HG02642 (cell line): ENCODE measurements at regions not wholly inside any gene's neighbourhood (a gene's known extent, or its start where the extent isn't known, plus 50 kb on each side); places are given as distances from the start of the nearest gene placed in this dataset.
"Not testable (repeated sequence)": the region's sequence is repeated elsewhere in the genome, so short reads cannot be mapped to it uniquely, and the experiment has no call there.

Experiments
- ATAC-seq: cut with Tn5 transposase; IDR thresholded peaks from one replicate; pipeline ENCODE4 v1.9.1; 2021; ENCODE audit warnings: mild to moderate bottlenecking; ENCODE audit not compliant: unreplicated experiment, poor library complexity

- not testable (repeated sequence) for ATAC-seq
These were observed 385.1 kb downstream of the SPATA31A6 start for GRCh38 chr9:42568530-42568929.

DNA sequence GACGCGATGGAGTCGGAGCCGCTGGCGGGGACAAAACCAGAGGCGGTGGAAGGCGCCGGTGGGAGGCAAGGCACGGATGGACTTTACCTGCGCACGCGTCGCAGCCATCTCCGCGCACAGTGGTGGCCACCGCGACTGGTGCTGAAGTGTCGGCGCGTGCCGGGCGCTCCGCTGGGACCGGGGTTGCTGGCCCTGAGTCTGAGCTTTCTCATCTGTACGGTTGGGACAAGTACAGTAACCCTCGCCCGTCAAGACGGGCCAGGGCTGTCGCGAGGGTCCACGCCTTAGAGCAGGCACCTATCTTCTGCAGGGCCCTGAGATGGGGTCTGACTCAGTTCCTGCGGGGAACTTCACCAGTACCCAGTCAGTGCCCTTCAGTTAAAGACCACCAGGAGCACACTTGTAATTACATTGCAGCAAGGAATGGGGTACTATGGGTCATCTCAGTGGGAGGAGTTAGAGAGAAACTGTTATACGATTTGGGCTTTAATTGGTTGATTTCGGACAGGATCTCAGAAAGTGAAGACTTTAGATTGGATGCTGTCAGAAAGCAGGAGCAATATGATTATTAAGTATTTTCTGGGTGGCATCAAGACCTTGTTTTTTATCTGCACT is 385.6 kb downstream of the SPATA31A6 start:
- ATAC-seq = not testable (repeated sequence)

GRCh38 chr9:42577851-42578250 is 394.4 kb downstream of the SPATA31A6 start:
- not testable (repeated sequence) for ATAC-seq
